ENCODE measurements at regions not wholly inside any gene's neighbourhood (a gene's known extent, or its start where the extent isn't known, plus 50 kb on each side); places are given as distances from the start of the nearest gene placed in this dataset.

DNA sequence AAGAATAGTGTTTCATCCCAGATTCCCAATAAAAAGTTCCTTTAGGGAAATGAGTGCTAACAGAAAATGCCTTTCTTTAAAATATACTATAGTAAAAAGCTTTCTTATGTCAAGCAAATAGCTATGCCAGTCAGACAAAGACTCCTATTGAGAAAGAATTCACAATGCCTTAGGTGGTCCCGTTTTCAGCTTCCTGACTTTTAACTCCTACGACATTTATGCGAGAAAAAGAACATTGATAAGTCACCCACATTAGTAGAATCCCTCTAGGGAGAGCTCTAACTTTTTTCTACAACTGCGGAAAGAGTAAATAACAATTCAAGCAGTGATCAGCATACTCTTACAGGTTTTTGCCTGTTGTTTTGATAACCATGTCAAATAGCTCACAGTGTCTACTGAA is 750.8 kb upstream of the ACVR2A start:
- peak; percentile 78 for ATAC-seq
- peaks cover 22% of the 10 kb centered on the region for H3K4me1 Mint-ChIP-seq
- Histone ChIP-seq H3K79me2 (replicated peaks; ENCODE audit: insufficient read depth) (no peaks in the 10 kb centered on the region), H2AFZ (no peak overlapping the region), H3K27me3 (ENCODE audit: insufficient read depth) (peaks cover 12% of the 10 kb centered on the region), H3K36me3 (ENCODE audit: insufficient read depth) (no peaks in the 10 kb centered on the region), H3K27ac (ENCODE audit: low read depth) (no peak overlapping the region), H3F3A (replicated peaks; ENCODE audit: low read depth) (no peaks in the 10 kb centered on the region), H3K4me1 (ENCODE audit: insufficient read depth) (peaks cover 27% of the 10 kb centered on the region; the same call in 1 of the 2 replicates), H3K4me2 (peak overlapping the region; percentile 40), H3K9me2 (ENCODE audit: insufficient read depth) (no peaks in the 10 kb centered on the region), H3K4me3 (no peak overlapping the region), H4K20me1 (replicated peaks; ENCODE audit: insufficient read depth) (no peaks in the 10 kb centered on the region)
- H3K4me3 Mint-ChIP-seq: no peak overlapping the region
- H3K27ac Mint-ChIP-seq: no peak overlapping the region
- peaks cover 5% of the 10 kb centered on the region for H3K27me3 Mint-ChIP-seq (ENCODE audit: insufficient read depth, low read depth, poor library complexity)
- H3K36me3 Mint-ChIP-seq (ENCODE audit: low read depth): no peaks in the 10 kb centered on the region
- peak; percentile 31 for DNase-seq (ENCODE audit: low spot score)
- no peak for TF ChIP-seq STAT1 (IDR thresholded peaks at IDR 0.05; ENCODE audit: unreplicated experiment)
- TF ChIP-seq, protein P1, sequence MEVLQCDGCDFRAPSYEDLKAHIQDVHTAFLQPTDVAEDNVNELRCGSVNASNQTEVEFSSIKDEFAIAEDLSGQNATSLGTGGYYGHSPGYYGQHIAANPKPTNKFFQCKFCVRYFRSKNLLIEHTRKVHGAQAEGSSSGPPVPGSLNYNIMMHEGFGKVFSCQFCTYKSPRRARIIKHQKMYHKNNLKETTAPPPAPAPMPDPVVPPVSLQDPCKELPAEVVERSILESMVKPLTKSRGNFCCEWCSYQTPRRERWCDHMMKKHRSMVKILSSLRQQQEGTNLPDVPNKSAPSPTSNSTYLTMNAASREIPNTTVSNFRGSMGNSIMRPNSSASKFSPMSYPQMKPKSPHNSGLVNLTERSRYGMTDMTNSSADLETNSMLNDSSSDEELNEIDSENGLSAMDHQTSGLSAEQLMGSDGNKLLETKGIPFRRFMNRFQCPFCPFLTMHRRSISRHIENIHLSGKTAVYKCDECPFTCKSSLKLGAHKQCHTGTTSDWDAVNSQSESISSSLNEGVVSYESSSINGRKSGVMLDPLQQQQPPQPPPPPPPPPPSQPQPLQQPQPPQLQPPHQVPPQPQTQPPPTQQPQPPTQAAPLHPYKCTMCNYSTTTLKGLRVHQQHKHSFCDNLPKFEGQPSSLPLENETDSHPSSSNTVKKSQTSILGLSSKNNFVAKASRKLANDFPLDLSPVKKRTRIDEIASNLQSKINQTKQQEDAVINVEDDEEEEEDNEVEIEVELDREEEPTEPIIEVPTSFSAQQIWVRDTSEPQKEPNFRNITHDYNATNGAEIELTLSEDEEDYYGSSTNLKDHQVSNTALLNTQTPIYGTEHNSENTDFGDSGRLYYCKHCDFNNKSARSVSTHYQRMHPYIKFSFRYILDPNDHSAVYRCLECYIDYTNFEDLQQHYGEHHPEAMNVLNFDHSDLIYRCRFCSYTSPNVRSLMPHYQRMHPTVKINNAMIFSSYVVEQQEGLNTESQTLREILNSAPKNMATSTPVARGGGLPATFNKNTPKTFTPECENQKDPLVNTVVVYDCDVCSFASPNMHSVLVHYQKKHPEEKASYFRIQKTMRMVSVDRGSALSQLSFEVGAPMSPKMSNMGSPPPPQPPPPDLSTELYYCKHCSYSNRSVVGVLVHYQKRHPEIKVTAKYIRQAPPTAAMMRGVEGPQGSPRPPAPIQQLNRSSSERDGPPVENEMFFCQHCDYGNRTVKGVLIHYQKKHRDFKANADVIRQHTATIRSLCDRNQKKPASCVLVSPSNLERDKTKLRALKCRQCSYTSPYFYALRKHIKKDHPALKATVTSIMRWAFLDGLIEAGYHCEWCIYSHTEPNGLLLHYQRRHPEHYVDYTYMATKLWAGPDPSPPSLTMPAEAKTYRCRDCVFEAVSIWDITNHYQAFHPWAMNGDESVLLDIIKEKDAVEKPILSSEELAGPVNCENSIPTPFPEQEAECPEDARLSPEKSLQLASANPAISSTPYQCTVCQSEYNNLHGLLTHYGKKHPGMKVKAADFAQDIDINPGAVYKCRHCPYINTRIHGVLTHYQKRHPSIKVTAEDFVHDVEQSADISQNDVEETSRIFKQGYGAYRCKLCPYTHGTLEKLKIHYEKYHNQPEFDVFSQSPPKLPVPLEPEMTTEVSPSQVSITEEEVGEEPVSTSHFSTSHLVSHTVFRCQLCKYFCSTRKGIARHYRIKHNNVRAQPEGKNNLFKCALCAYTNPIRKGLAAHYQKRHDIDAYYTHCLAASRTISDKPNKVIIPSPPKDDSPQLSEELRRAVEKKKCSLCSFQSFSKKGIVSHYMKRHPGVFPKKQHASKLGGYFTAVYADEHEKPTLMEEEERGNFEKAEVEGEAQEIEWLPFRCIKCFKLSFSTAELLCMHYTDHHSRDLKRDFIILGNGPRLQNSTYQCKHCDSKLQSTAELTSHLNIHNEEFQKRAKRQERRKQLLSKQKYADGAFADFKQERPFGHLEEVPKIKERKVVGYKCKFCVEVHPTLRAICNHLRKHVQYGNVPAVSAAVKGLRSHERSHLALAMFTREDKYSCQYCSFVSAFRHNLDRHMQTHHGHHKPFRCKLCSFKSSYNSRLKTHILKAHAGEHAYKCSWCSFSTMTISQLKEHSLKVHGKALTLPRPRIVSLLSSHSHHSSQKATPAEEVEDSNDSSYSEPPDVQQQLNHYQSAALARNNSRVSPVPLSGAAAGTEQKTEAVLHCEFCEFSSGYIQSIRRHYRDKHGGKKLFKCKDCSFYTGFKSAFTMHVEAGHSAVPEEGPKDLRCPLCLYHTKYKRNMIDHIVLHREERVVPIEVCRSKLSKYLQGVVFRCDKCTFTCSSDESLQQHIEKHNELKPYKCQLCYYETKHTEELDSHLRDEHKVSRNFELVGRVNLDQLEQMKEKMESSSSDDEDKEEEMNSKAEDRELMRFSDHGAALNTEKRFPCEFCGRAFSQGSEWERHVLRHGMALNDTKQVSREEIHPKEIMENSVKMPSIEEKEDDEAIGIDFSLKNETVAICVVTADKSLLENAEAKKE (CRISPR knock-in tag; IDR thresholded peaks at IDR 0.05): no peak
- TF ChIP-seq NANOG (IDR thresholded peaks at IDR 0.05; ENCODE audit: borderline replicate concordance): 0 out of 2 replicates have a peak, but pooled peaks have one; percentile 17
- no peaks in the 10 kb centered on the region for H3K9me3 Mint-ChIP-seq

DNA sequence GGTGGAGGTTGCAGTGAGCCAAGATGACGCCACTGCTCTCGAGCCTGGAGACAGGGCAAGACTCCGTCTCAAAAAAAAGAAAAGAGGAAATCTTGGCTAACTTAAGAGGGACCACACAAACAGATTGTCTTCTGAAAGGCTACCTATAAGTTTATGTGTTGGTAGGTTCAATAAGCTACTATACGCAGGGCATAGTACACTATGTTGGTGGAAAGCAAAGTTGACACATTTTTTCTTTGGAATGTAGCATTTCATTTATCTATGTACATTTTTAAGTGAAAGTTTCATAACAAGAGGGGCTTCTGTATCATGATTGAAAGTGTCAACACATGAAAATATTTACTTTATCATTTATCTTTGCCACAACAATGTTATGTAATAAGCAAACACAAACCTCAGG is 752.6 kb upstream of the ACVR2A start:
- no peaks in the 10 kb centered on the region for H3K36me3 ChIP-seq (ENCODE audit: insufficient read depth)
- ATAC-seq (no peak), DNase-seq (ENCODE audit: low spot score) (no peak)
- Mint-ChIP-seq H3K4me3 (no peak overlapping the region), H3K27ac (no peak overlapping the region), H3K4me1 (peaks cover 22% of the 10 kb centered on the region), H3K27me3 (ENCODE audit: insufficient read depth, low read depth, poor library complexity) (peaks cover 7% of the 10 kb centered on the region), H3K9me3 (no peaks in the 10 kb centered on the region), H3K36me3 (ENCODE audit: low read depth) (no peaks in the 10 kb centered on the region)
- H3F3A ChIP-seq (replicated peaks; ENCODE audit: low read depth): no peaks in the 10 kb centered on the region
- no peak overlapping the region for H2AFZ ChIP-seq
- H3K27ac ChIP-seq (ENCODE audit: low read depth): no peak overlapping the region
- H4K20me1 ChIP-seq (replicated peaks; ENCODE audit: insufficient read depth): no peaks in the 10 kb centered on the region
- H3K79me2 ChIP-seq (replicated peaks; ENCODE audit: insufficient read depth): no peaks in the 10 kb centered on the region
- H3K9me2 ChIP-seq (ENCODE audit: insufficient read depth): no peaks in the 10 kb centered on the region
- H3K4me2 ChIP-seq: no peak overlapping the region
- H3K27me3 ChIP-seq (ENCODE audit: insufficient read depth): peaks cover 12% of the 10 kb centered on the region
- no peak overlapping the region for H3K4me3 ChIP-seq
- peaks cover 27% of the 10 kb centered on the region; the same call in 1 of the 2 replicates for H3K4me1 ChIP-seq (ENCODE audit: insufficient read depth)
- no peak for TF ChIP-seq STAT1 (IDR thresholded peaks at IDR 0.05; ENCODE audit: unreplicated experiment)
- TF ChIP-seq EZH2phosphoT487 (IDR thresholded peaks at IDR 0.05; ENCODE audit: unreplicated experiment): no peak
- TF ChIP-seq POLR2AphosphoS5 (IDR thresholded peaks at IDR 0.05; ENCODE audit: low read depth): no peak
- TF ChIP-seq EZH2 (IDR thresholded peaks at IDR 0.05; ENCODE audit: low read depth, unreplicated experiment): no peak
- TF ChIP-seq, protein P2, sequence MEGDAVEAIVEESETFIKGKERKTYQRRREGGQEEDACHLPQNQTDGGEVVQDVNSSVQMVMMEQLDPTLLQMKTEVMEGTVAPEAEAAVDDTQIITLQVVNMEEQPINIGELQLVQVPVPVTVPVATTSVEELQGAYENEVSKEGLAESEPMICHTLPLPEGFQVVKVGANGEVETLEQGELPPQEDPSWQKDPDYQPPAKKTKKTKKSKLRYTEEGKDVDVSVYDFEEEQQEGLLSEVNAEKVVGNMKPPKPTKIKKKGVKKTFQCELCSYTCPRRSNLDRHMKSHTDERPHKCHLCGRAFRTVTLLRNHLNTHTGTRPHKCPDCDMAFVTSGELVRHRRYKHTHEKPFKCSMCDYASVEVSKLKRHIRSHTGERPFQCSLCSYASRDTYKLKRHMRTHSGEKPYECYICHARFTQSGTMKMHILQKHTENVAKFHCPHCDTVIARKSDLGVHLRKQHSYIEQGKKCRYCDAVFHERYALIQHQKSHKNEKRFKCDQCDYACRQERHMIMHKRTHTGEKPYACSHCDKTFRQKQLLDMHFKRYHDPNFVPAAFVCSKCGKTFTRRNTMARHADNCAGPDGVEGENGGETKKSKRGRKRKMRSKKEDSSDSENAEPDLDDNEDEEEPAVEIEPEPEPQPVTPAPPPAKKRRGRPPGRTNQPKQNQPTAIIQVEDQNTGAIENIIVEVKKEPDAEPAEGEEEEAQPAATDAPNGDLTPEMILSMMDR (conservative IDR thresholded peaks at IDR 0.05; ENCODE audit: low read depth in 2 of 2): no peak

All from GM23338 (cell line).